LNCAP (cell line): ENCODE measurements at regions not wholly inside any gene's neighbourhood (a gene's known extent, or its start where the extent isn't known, plus 50 kb on each side); places are given as distances from the start of the nearest gene placed in this dataset.

Experiments
- CTCF ChIP-seq: fragments of 450-650 bp; IDR thresholded peaks from 2 replicates; pipeline ENCODE4 v1.5.1; 2017; ENCODE audit warnings: mild to moderate bottlenecking

- TF ChIP-seq CTCF = no peak
Measured at GRCh38 chr5:114988096-114988495, 181.6 kb downstream of the TRIM36 start.

GRCh38 chr5:114984796-114985195 lies 184.9 kb downstream of the TRIM36 start:
- no peak for TF ChIP-seq CTCF

GRCh38 chr5:114981111-114981510 lies 188.6 kb downstream of the TRIM36 start:
- TF ChIP-seq CTCF = no peak

GRCh38 chr5:114977979-114978573 lies 191.6 kb downstream of the TRIM36 start:
- no peak for TF ChIP-seq CTCF

GRCh38 chr5:114969482-114969881 lies 200.2 kb downstream of the TRIM36 start:
- TF ChIP-seq CTCF = no peak

GRCh38 chr5:114957384-114957783 lies 212.3 kb downstream of the TRIM36 start:
- TF ChIP-seq CTCF = no peak

GRCh38 chr5:114953565-114953964 lies 216.1 kb downstream of the TRIM36 start:
- no peak for TF ChIP-seq CTCF

GRCh38 chr5:114952876-114953275 lies 216.8 kb downstream of the TRIM36 start:
- no peak for TF ChIP-seq CTCF
